ENCODE measurements at regions not wholly inside any gene's neighbourhood (a gene's known extent, or its start where the extent isn't known, plus 50 kb on each side); places are given as distances from the start of the nearest gene placed in this dataset.

GRCh38 chr16:80323808-80324195, 217.0 kb upstream of the DYNLRB2 start:
- Mint-ChIP-seq H3K36me3 (ENCODE audit: low read depth) (no peaks in the 10 kb centered on the region), H3K4me3 (no peak overlapping the region), H3K27me3 (peaks cover 22% of the 10 kb centered on the region), H3K4me1 (ENCODE audit: low read depth) (no peaks in the 10 kb centered on the region), H3K9me3 (no peaks in the 10 kb centered on the region), H3K27ac (no peak overlapping the region)
- ChIA-PET CTCF (no interaction called here), POLR2A (no interaction called here)
- H3K27me3 ChIP-seq (ENCODE audit: control insufficient read depth in 1 of 2, insufficient read depth in 2 of 2, low read length in 2 of 2), result peaks cover 0 to 4% of the 10 kb centered on the region in 2 experiments
- DNase-seq (no peak), ATAC-seq (ENCODE audit: poor library complexity) (no peak)
- no peak overlapping the region for H3K27ac ChIP-seq (ENCODE audit: low read depth in 1 of 2, low read length in 2 of 2)
- H3K4me3 ChIP-seq (ENCODE audit: low read length), result no peak overlapping the region
- H3K9me3 ChIP-seq (ENCODE audit: control insufficient read depth in 1 of 2, insufficient read depth in 1 of 2, low read length in 2 of 2), result peaks cover 0 to 3% of the 10 kb centered on the region in 2 experiments
- TF ChIP-seq CTCF (IDR thresholded peaks at IDR 0.05), result no peak
- intact Hi-C loops (cut with DNase I, micrococcal nuclease), result no loop called here
- no peaks in the 10 kb centered on the region for H3K4me1 ChIP-seq (ENCODE audit: insufficient read depth, low read length)
- no peaks in the 10 kb centered on the region for H3K36me3 ChIP-seq (ENCODE audit: insufficient read depth, low read length)

- H3K27ac Mint-ChIP-seq, result no peak overlapping the region
These were observed 217.5 kb upstream of the DYNLRB2 start for GRCh38 chr16:80323187-80323807.

GRCh38 chr16:80319181-80319580, 221.6 kb upstream of the DYNLRB2 start:
- no peak for DNase-seq

More at GRCh38 chr16:80323187-80323807, 217.5 kb upstream of the DYNLRB2 start:
- TF ChIP-seq CTCF (IDR thresholded peaks at IDR 0.05), result no peak
- no peak overlapping the region for H3K4me3 ChIP-seq (ENCODE audit: low read length)
- Mint-ChIP-seq H3K27me3 (peaks cover 26% of the 10 kb centered on the region), H3K4me3 (no peak overlapping the region), H3K36me3 (ENCODE audit: low read depth) (no peaks in the 10 kb centered on the region), H3K9me3 (no peaks in the 10 kb centered on the region), H3K4me1 (ENCODE audit: low read depth) (no peaks in the 10 kb centered on the region)
- ChIA-PET POLR2A (no interaction called here), CTCF (no interaction called here)
- H3K36me3 ChIP-seq (ENCODE audit: insufficient read depth, low read length), result no peaks in the 10 kb centered on the region
- no peak for ATAC-seq (ENCODE audit: poor library complexity)
- peaks cover 0 to 5% of the 10 kb centered on the region in 2 experiments for H3K27me3 ChIP-seq (ENCODE audit: control insufficient read depth in 1 of 2, insufficient read depth in 2 of 2, low read length in 2 of 2)
- DNase-seq, result no peak
- peaks cover 0 to 3% of the 10 kb centered on the region in 2 experiments for H3K9me3 ChIP-seq (ENCODE audit: control insufficient read depth in 1 of 2, insufficient read depth in 1 of 2, low read length in 2 of 2)
- intact Hi-C loops (cut with DNase I, micrococcal nuclease), result no loop called here
- H3K4me1 ChIP-seq (ENCODE audit: insufficient read depth, low read length), result no peaks in the 10 kb centered on the region
- H3K27ac ChIP-seq (ENCODE audit: low read depth in 1 of 2, low read length in 2 of 2), result no peak overlapping the region

More at GRCh38 chr16:80319181-80319580, 221.6 kb upstream of the DYNLRB2 start:
- no peaks in the 10 kb centered on the region for H3K36me3 ChIP-seq (ENCODE audit: insufficient read depth, low read length)
- H3K27me3 ChIP-seq (ENCODE audit: control insufficient read depth in 1 of 2, insufficient read depth in 2 of 2, low read length in 2 of 2), result peaks cover 0 to 11% of the 10 kb centered on the region in 2 experiments
- Mint-ChIP-seq H3K4me3 (no peak overlapping the region), H3K9me3 (no peaks in the 10 kb centered on the region), H3K27ac (no peak overlapping the region), H3K27me3 (peaks cover 40% of the 10 kb centered on the region), H3K4me1 (ENCODE audit: low read depth) (no peaks in the 10 kb centered on the region), H3K36me3 (ENCODE audit: low read depth) (no peaks in the 10 kb centered on the region)
- TF ChIP-seq CTCF (IDR thresholded peaks at IDR 0.05), result no peak
- H3K4me3 ChIP-seq (ENCODE audit: low read length), result no peak overlapping the region
- ChIA-PET POLR2A (no interaction called here), CTCF (no interaction called here)
- H3K27ac ChIP-seq (ENCODE audit: low read depth in 1 of 2, low read length in 2 of 2), result no peak overlapping the region
- ATAC-seq (ENCODE audit: poor library complexity), result no peak
- intact Hi-C loops (cut with DNase I, micrococcal nuclease), result no loop called here
- no peaks in the 10 kb centered on the region for H3K4me1 ChIP-seq (ENCODE audit: insufficient read depth, low read length)
- peaks cover 0 to 10% of the 10 kb centered on the region in 2 experiments for H3K9me3 ChIP-seq (ENCODE audit: control insufficient read depth in 1 of 2, insufficient read depth in 1 of 2, low read length in 2 of 2)

Data from CD4-positive, alpha-beta T cell (primary cell).